Lower leg skin (tissue), 4 donors: ENCODE measurements at regions not wholly inside any gene's neighbourhood (a gene's known extent, or its start where the extent isn't known, plus 50 kb on each side); places are given as distances from the start of the nearest gene placed in this dataset.

Experiments used
- DNase-seq, 2 donors: peaks; one replicate each; pipeline ENCODE4 v3.0.0-alpha.2; 2019; ENCODE audit warnings: low spot score in 2 of 2
- H3K4me3 ChIP-seq: fragments of 200-600 bp; sonication (generic); 2 replicates; pipeline ENCODE4 v1.5.1; 2017; ENCODE audit warnings: mild to moderate bottlenecking, low read depth; ENCODE audit not compliant: poor library complexity, severe bottlenecking
- CTCF ChIP-seq, 3 donors: fragments of 450-650 bp; IDR thresholded peaks; one replicate each; pipeline ENCODE4 v1.5.1; 2016; ENCODE audit warnings: antibody characterized with exemption in 3 of 3, mild to moderate bottlenecking in 3 of 3, moderate library complexity in 2 of 3
- POLR2A ChIP-seq, 2 donors: fragments of 450-650 bp; IDR thresholded peaks; one replicate each; pipeline ENCODE4 v1.6.1; 2016 to 2017; ENCODE audit warnings: antibody characterized with exemption in 2 of 2, mild to moderate bottlenecking in 1 of 2, moderate library complexity in 1 of 2
- WGBS, 2 donors: methylation state at CpG; one replicate each; pipeline ENCODE4 v1.1.5; 2018; 5-methylcytosine and 5-hydroxymethylcytosine counted together
- intact Hi-C: fragments of 100-400 bp; cut with DNase I; formaldehyde crosslinking; loops from one replicate; pipeline ENCODE4 v1.15.0; 2023; ENCODE audit warnings: low total_unique reads

GRCh38 chr20:39109933-39110818 is 148.0 kb downstream of the DHX35 start:
- H3K4me3 ChIP-seq: no peak overlapping the region
- intact Hi-C loops: no loop called here
- DNase-seq: no peak
- no peak for TF ChIP-seq POLR2A (IDR thresholded peaks at IDR 0.05)
- 26 to 28% methylated on average over 10 of the region's 10 CpGs for WGBS, 2 donors

- no peak for DNase-seq
- intact Hi-C loops: no loop called here
- TF ChIP-seq POLR2A (IDR thresholded peaks at IDR 0.05): no peak
- no peak for TF ChIP-seq CTCF (IDR thresholded peaks at IDR 0.05)
- no peak overlapping the region for H3K4me3 ChIP-seq
- 57 to 66% methylated on average over 5 of the region's 5 CpGs for WGBS, 2 donors
Observed at GRCh38 chr20:39108746-39109145, 146.6 kb downstream of the DHX35 start.

- H3K4me3 ChIP-seq: no peak overlapping the region
- intact Hi-C loops: no loop called here
- no peak for DNase-seq
- TF ChIP-seq CTCF (IDR thresholded peaks at IDR 0.05) (no peak), POLR2A (IDR thresholded peaks at IDR 0.05) (no peak)
- 72 to 77% methylated on average over 5 of the region's 5 CpGs for WGBS, 2 donors
Observed at GRCh38 chr20:39107741-39108140, 145.6 kb downstream of the DHX35 start.

GRCh38 chr20:39106791-39107190 is 144.6 kb downstream of the DHX35 start:
- DNase-seq: no peak
- 72 to 76% methylated on average over 3 of the region's 3 CpGs for WGBS, 2 donors
- intact Hi-C loops: no loop called here
- TF ChIP-seq POLR2A (IDR thresholded peaks at IDR 0.05): no peak
- no peak overlapping the region for H3K4me3 ChIP-seq

GRCh38 chr20:39105551-39105950 is 143.4 kb downstream of the DHX35 start:
- TF ChIP-seq CTCF (IDR thresholded peaks at IDR 0.05): no peak
- no peak for TF ChIP-seq POLR2A (IDR thresholded peaks at IDR 0.05)
- 92 to 93% methylated on average over 5 of the region's 5 CpGs for WGBS, 2 donors
- intact Hi-C loops: no loop called here

GRCh38 chr20:39103732-39104131 is 141.6 kb downstream of the DHX35 start:
- no peak for DNase-seq
- TF ChIP-seq POLR2A (IDR thresholded peaks at IDR 0.05) (no peak), CTCF (IDR thresholded peaks at IDR 0.05) (no peak)
- 79 to 83% methylated on average over 1 of the region's 1 CpG for WGBS, 2 donors
- no peak overlapping the region for H3K4me3 ChIP-seq
- intact Hi-C loops: no loop called here

More at GRCh38 chr20:39105551-39105950, 143.4 kb downstream of the DHX35 start:
- no peak overlapping the region for H3K4me3 ChIP-seq
- no peak for DNase-seq

GRCh38 chr20:39103305-39103704 is 141.2 kb downstream of the DHX35 start:
- 90 to 92% methylated on average over 4 of the region's 4 CpGs for WGBS, 2 donors
- no peak overlapping the region for H3K4me3 ChIP-seq
- intact Hi-C loops: no loop called here
- DNase-seq: no peak
- TF ChIP-seq CTCF (IDR thresholded peaks at IDR 0.05) (peak in 1 of 3 donors; percentile 55), POLR2A (IDR thresholded peaks at IDR 0.05) (no peak)
